ENCODE measurements at regions not wholly inside any gene's neighbourhood (a gene's known extent, or its start where the extent isn't known, plus 50 kb on each side); places are given as distances from the start of the nearest gene placed in this dataset.

DNA sequence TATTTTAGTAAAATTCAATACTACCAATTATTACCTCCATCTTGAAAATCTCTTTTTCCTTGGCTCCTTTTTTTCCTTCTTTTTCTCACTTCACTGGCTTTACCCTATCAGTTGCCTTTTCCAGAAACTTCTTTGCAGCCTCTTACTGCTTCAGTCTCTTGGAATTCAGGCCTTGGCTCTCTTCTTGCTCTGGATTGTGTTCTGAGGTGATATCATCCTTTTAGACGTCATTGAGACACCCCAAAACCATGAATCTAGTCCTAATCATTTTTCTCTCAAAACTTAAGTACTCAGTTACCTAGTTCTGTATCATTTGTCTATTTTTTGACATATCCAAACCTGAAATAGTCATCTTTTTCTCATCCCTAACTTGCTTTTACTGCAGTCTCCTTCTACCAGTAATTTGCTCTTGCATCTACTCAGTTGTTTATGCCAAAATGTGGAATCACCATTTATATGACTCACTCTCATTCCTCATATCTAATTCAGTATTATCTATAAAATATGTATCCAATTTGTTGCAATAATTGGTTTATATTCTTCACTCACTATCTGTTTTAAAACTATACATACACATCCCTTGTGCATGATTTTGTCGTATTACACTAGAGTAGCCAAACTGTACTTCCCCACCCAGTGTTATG lies 703.2 kb upstream of the CCDC54 start:
- Histone ChIP-seq H2AFZ (no peak overlapping the region), H4K20me1 (ENCODE audit: insufficient read depth, poor library complexity, severe bottlenecking) (no peaks in the 10 kb centered on the region), H3K9me3 (ENCODE audit: low read depth) (no peaks in the 10 kb centered on the region), H3K4me2 (no peak overlapping the region), H3K4me1 (ENCODE audit: insufficient read depth) (no peaks in the 10 kb centered on the region), H3K9me2 (replicated peaks; ENCODE audit: insufficient read depth) (no peaks in the 10 kb centered on the region), H3K4me3 (no peak overlapping the region), H3K27ac (no peak overlapping the region), H3K36me3 (replicated peaks; ENCODE audit: insufficient read depth, low read depth) (no peaks in the 10 kb centered on the region), H3K27me3 (no peaks in the 10 kb centered on the region), H3K79me2 (no peaks in the 10 kb centered on the region)
- DNase-seq (ENCODE audit: low spot score), result no peak
- TF ChIP-seq EZH2phosphoT487 (IDR thresholded peaks at IDR 0.05; ENCODE audit: low read depth, severe bottlenecking, unreplicated experiment), result no peak
- TF ChIP-seq EZH2 (IDR thresholded peaks at IDR 0.05; ENCODE audit: borderline replicate concordance), result no peak
- TF ChIP-seq, protein P1, sequence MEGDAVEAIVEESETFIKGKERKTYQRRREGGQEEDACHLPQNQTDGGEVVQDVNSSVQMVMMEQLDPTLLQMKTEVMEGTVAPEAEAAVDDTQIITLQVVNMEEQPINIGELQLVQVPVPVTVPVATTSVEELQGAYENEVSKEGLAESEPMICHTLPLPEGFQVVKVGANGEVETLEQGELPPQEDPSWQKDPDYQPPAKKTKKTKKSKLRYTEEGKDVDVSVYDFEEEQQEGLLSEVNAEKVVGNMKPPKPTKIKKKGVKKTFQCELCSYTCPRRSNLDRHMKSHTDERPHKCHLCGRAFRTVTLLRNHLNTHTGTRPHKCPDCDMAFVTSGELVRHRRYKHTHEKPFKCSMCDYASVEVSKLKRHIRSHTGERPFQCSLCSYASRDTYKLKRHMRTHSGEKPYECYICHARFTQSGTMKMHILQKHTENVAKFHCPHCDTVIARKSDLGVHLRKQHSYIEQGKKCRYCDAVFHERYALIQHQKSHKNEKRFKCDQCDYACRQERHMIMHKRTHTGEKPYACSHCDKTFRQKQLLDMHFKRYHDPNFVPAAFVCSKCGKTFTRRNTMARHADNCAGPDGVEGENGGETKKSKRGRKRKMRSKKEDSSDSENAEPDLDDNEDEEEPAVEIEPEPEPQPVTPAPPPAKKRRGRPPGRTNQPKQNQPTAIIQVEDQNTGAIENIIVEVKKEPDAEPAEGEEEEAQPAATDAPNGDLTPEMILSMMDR (IDR thresholded peaks at IDR 0.05; ENCODE audit: poor library complexity), result no peak
- WGBS (ENCODE audit: low lambda C conversion rate, missing lambda C conversion rate), result 88% methylated on average over 2 of the region's 2 CpGs

- DNase-seq (ENCODE audit: low spot score), result no peak
- no peak overlapping the region for H3K4me3 ChIP-seq
- no peaks in the 10 kb centered on the region for H4K20me1 ChIP-seq (ENCODE audit: insufficient read depth, poor library complexity, severe bottlenecking)
- no peaks in the 10 kb centered on the region for H3K4me1 ChIP-seq (ENCODE audit: insufficient read depth)
- H3K9me2 ChIP-seq (replicated peaks; ENCODE audit: insufficient read depth), result no peaks in the 10 kb centered on the region
- no peaks in the 10 kb centered on the region for H3K9me3 ChIP-seq (ENCODE audit: low read depth)
- H3K4me2 ChIP-seq, result no peak overlapping the region
- no peak overlapping the region for H2AFZ ChIP-seq
- H3K36me3 ChIP-seq (replicated peaks; ENCODE audit: insufficient read depth, low read depth), result no peaks in the 10 kb centered on the region
- TF ChIP-seq, protein P1 (IDR thresholded peaks at IDR 0.05; ENCODE audit: poor library complexity), result no peak
- TF ChIP-seq EZH2phosphoT487 (IDR thresholded peaks at IDR 0.05; ENCODE audit: low read depth, severe bottlenecking, unreplicated experiment), result no peak
- no peak for TF ChIP-seq EZH2 (IDR thresholded peaks at IDR 0.05; ENCODE audit: borderline replicate concordance)
- H3K79me2 ChIP-seq, result no peaks in the 10 kb centered on the region
- H3K27ac ChIP-seq, result no peak overlapping the region
- H3K27me3 ChIP-seq, result no peaks in the 10 kb centered on the region
- WGBS (ENCODE audit: low lambda C conversion rate, missing lambda C conversion rate), result 85% methylated on average over 2 of the region's 2 CpGs
These were observed 701.8 kb upstream of the CCDC54 start for GRCh38 chr3:106675451-106675850.

DNA sequence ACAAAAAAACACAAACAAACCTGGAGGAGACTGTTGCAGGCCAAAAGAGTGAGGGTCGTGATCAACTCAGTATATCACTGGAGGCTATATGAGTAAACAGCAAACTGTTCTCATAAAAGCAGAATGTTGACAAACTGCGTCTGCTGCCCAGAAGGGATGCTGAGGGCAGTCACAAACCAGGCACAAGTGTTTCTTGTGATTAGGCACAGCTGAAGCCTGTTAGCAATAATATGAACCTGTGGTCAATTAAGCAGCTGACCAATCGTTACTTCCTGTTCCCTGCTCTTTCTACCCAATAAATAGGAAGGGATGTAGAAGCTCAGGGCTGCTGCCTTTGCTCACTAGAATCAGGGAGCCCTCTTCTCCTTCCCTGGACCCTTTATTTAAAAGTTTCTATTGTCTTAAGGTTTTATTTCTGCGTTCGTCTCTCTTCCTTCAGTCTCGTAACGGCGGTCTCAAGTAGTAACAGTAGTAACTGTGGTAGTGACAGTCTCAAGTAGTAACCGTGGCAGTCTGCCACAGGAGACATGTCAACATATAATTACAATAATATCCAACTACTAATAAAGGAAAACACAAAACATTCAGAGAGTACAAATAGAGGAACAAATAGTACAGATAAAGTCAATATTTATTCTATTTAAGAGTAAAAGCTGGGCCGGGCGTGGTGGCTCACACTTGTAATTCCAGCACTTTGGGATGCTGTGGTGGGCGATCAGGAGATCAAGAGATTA lies 698.4 kb upstream of the CCDC54 start:
- Histone ChIP-seq H3K36me3 (replicated peaks; ENCODE audit: insufficient read depth, low read depth) (no peaks in the 10 kb centered on the region), H3K27ac (no peak overlapping the region), H4K20me1 (ENCODE audit: insufficient read depth, poor library complexity, severe bottlenecking) (no peaks in the 10 kb centered on the region), H3K4me1 (ENCODE audit: insufficient read depth) (no peaks in the 10 kb centered on the region), H3K9me2 (replicated peaks; ENCODE audit: insufficient read depth) (no peaks in the 10 kb centered on the region), H2AFZ (no peak overlapping the region), H3K27me3 (no peaks in the 10 kb centered on the region), H3K4me2 (no peak overlapping the region), H3K79me2 (no peaks in the 10 kb centered on the region), H3K9me3 (ENCODE audit: low read depth) (no peaks in the 10 kb centered on the region), H3K4me3 (no peak overlapping the region)
- WGBS (ENCODE audit: low lambda C conversion rate, missing lambda C conversion rate), result 90% methylated on average over 12 of the region's 12 CpGs
- TF ChIP-seq EZH2phosphoT487 (IDR thresholded peaks at IDR 0.05; ENCODE audit: low read depth, severe bottlenecking, unreplicated experiment) (no peak), EZH2 (IDR thresholded peaks at IDR 0.05; ENCODE audit: borderline replicate concordance) (no peak)
- TF ChIP-seq, protein P1 (IDR thresholded peaks at IDR 0.05; ENCODE audit: poor library complexity), result no peak
- DNase-seq (ENCODE audit: low spot score), result no peak
